ENCODE measurements at regions not wholly inside any gene's neighbourhood (a gene's known extent, or its start where the extent isn't known, plus 50 kb on each side); places are given as distances from the start of the nearest gene placed in this dataset.
A peak's percentile ranks its signal among the peaks of the same experiment; 100 is the strongest.

DNA sequence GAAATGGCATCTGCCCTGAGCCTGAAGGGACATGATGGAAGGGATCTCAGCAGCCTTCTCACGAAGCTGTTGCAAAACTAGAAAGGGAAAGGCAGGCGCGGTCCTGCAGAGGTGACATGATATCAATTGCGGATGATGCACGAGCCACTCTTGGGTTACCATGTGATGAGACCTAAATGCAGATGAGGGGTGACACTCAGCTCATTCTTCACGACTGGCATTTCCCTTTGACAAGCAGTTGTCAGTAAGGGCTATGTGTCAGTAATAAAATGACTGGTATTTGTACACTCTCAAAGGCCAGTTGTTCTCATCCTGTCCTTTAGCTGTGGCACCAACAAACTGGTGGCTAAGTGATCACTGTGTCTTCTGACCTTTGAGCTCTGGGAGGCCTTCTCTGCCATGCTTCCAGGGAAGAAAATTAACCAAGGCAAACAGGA is 273.6 kb downstream of the ETAA1 start:
- no peak overlapping the region for H3K4me3 ChIP-seq (ENCODE audit: low read depth, low read length)
- DNase-seq (ENCODE audit: low read depth) = no peak
- no peak for TF ChIP-seq CTCF (IDR thresholded peaks at IDR 0.05; ENCODE audit: insufficient read depth, low read depth, low read length, missing control alignments)

GRCh38 chr2:67671464-67672450 is 274.6 kb downstream of the ETAA1 start:
- DNase-seq (ENCODE audit: low read depth) = peak; percentile 5
- no peak overlapping the region for H3K4me3 ChIP-seq (ENCODE audit: low read depth, low read length)
- TF ChIP-seq CTCF (IDR thresholded peaks at IDR 0.05; ENCODE audit: insufficient read depth, low read depth, low read length, missing control alignments) = no peak

DNA sequence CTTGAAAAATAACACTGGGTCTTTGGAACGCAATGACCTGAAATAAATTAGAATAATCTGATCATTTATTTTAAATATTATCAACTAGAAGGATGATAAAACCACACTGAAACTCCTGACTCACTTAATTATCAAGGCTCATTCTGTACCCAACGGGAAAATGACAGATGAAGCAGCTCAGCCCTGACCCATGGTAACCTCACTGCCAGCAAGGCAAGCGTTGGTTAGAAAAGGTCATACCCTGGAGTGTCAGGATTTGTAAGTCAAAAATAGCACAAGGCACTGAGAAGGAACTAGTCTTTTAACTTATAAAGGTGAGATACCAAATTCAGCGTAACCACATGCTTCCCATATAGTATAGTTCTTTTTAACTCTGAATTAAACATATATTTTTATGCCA is 277.5 kb downstream of the ETAA1 start:
- no peak for TF ChIP-seq CTCF (IDR thresholded peaks at IDR 0.05; ENCODE audit: insufficient read depth, low read depth, low read length, missing control alignments)
- no peak for DNase-seq (ENCODE audit: low read depth)
- no peak overlapping the region for H3K4me3 ChIP-seq (ENCODE audit: low read depth, low read length)

GRCh38 chr2:67684991-67685390 is 287.9 kb downstream of the ETAA1 start:
- H3K4me3 ChIP-seq (ENCODE audit: low read depth, low read length) = no peak overlapping the region
- no peak for TF ChIP-seq CTCF (IDR thresholded peaks at IDR 0.05; ENCODE audit: insufficient read depth, low read depth, low read length, missing control alignments)
- DNase-seq (ENCODE audit: low read depth) = no peak

DNA sequence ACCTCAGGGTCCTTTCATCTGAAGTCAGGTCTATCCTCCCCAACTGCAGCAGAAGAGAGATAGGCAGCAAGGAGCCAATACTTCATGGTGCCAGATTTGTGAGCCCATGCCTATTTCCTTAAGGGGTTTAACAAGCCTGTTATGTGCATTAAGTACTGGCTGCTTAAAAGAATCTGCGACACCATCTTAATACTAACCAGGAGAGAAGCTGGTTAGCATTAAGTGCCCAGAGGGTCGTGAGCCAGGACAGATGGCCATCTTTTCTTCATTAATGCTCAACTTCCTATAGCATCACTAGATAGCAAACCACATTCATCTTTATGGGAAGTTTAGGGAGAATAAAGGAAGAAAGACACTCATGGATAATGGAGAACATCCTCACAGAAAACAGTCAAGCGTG is 289.1 kb downstream of the ETAA1 start:
- no peak for TF ChIP-seq CTCF (IDR thresholded peaks at IDR 0.05; ENCODE audit: insufficient read depth, low read depth, low read length, missing control alignments)
- H3K4me3 ChIP-seq (ENCODE audit: low read depth, low read length) = no peak overlapping the region
- DNase-seq (ENCODE audit: low read depth) = no peak

GRCh38 chr2:67689186-67689585 is 292.1 kb downstream of the ETAA1 start:
- no peak for TF ChIP-seq CTCF (IDR thresholded peaks at IDR 0.05; ENCODE audit: insufficient read depth, low read depth, low read length, missing control alignments)
- no peak for DNase-seq (ENCODE audit: low read depth)
- H3K4me3 ChIP-seq (ENCODE audit: low read depth, low read length) = no peak overlapping the region

Measured in GM12865 (cell line).